MM.1S (cell line): ENCODE measurements at regions not wholly inside any gene's neighbourhood (a gene's known extent, or its start where the extent isn't known, plus 50 kb on each side); places are given as distances from the start of the nearest gene placed in this dataset.

Experiments used
- DNase-seq: peaks from one replicate; pipeline ENCODE4 v3.0.0-alpha.2; 2015
- H2AFZ ChIP-seq: fragments of 300-600 bp; sonication (generic); 2 replicates; pipeline ENCODE4 v1.6.0; 2016; ENCODE audit warnings: antibody characterized with exemption, low read length
- H3F3A ChIP-seq: fragments of 300-600 bp; sonication (generic); 2 replicates; pipeline ENCODE4 v1.6.1; 2016; ENCODE audit warnings: mild to moderate bottlenecking, antibody characterized with exemption, low read length, moderate library complexity, mixed read lengths; ENCODE audit not compliant: insufficient read depth
- H3K27ac ChIP-seq: fragments of 300-600 bp; sonication (generic); 2 replicates; pipeline ENCODE4 v1.5.1; 2016; ENCODE audit warnings: mild to moderate bottlenecking, low read length
- H3K27me3 ChIP-seq: fragments of 300-600 bp; sonication (generic); replicated peaks from 2 replicates; pipeline ENCODE4 v1.6.0; 2016; ENCODE audit warnings: low read length; ENCODE audit not compliant: insufficient read depth
- H3K36me3 ChIP-seq: fragments of 300-600 bp; sonication (generic); replicated peaks from 2 replicates; pipeline ENCODE4 v1.6.1; 2016; ENCODE audit warnings: mild to moderate bottlenecking, low read length, mixed read lengths; ENCODE audit not compliant: insufficient read depth
- H3K4me1 ChIP-seq: fragments of 300-600 bp; sonication (generic); 2 replicates; pipeline ENCODE4 v1.6.1; 2016; ENCODE audit warnings: low read length, mixed read lengths
- H3K4me2 ChIP-seq: fragments of 300-600 bp; sonication (generic); 2 replicates; pipeline ENCODE4 v1.6.0; 2016; ENCODE audit warnings: low read depth, low read length
- H3K4me3 ChIP-seq: fragments of 300-600 bp; sonication (generic); 2 replicates; pipeline ENCODE4 v1.5.1; 2016; ENCODE audit warnings: low read length, mixed read lengths
- H3K79me2 ChIP-seq: fragments of 300-600 bp; sonication (generic); 2 replicates; pipeline ENCODE4 v1.6.1; 2016; ENCODE audit warnings: mixed run types, low read length, mixed read lengths
- H3K9ac ChIP-seq: fragments of 300-600 bp; sonication (generic); 2 replicates; pipeline ENCODE4 v1.6.1; 2016; ENCODE audit warnings: low read length, mixed read lengths
- H3K9me2 ChIP-seq: fragments of 300-600 bp; sonication (generic); replicated peaks from 2 replicates; pipeline ENCODE4 v1.6.1; 2016; ENCODE audit warnings: mild to moderate bottlenecking, low read length, mixed read lengths; ENCODE audit not compliant: insufficient read depth
- H3K9me3 ChIP-seq: fragments of 300-600 bp; sonication (generic); replicated peaks from 2 replicates; pipeline ENCODE4 v1.6.1; 2016; ENCODE audit warnings: mild to moderate bottlenecking, low read length, mixed read lengths; ENCODE audit not compliant: insufficient read depth
- H4K20me1 ChIP-seq: fragments of 300-600 bp; sonication (generic); 2 replicates; pipeline ENCODE4 v1.6.1; 2016; ENCODE audit warnings: mild to moderate bottlenecking, low read length, moderate library complexity, mixed read lengths; ENCODE audit not compliant: insufficient read depth
- CTCF ChIP-seq: fragments of 300-600 bp; sonication (generic); IDR thresholded peaks from 2 replicates; pipeline ENCODE4 v1.5.1; 2016; ENCODE audit warnings: antibody characterized with exemption, low read length, mixed read lengths
- EZH2 ChIP-seq: fragments of 300-600 bp; sonication (generic); optimal IDR thresholded peaks from 2 replicates; pipeline ENCODE3; 2017; ENCODE audit warnings: low read depth, mild to moderate bottlenecking, antibody characterized with exemption, low read length, mixed read lengths
- EZH2phosphoT487 ChIP-seq: fragments of 300-600 bp; sonication (generic); IDR thresholded peaks from 2 replicates; pipeline ENCODE4 v1.6.1; 2018; ENCODE audit warnings: antibody characterized with exemption, low read length

GRCh38 chr3:161560008-161560637 lies 63.5 kb downstream of the OTOL1 start:
- no peak overlapping the region for H3K4me2 ChIP-seq
- H3K36me3 ChIP-seq: no peaks in the 10 kb centered on the region
- H3F3A ChIP-seq: peaks cover 22% of the 10 kb centered on the region
- H4K20me1 ChIP-seq: no peaks in the 10 kb centered on the region
- H2AFZ ChIP-seq: no peak overlapping the region
- peaks cover 50% of the 10 kb centered on the region for H3K4me1 ChIP-seq
- no peak overlapping the region for H3K27ac ChIP-seq
- peak; percentile 75 for DNase-seq
- H3K9me3 ChIP-seq: no peaks in the 10 kb centered on the region
- no peak overlapping the region for H3K9ac ChIP-seq
- H3K4me3 ChIP-seq: no peak overlapping the region
- no peaks in the 10 kb centered on the region for H3K79me2 ChIP-seq
- peak; percentile 90 for TF ChIP-seq CTCF
- no peak for TF ChIP-seq EZH2phosphoT487
- no peaks in the 10 kb centered on the region for H3K9me2 ChIP-seq
- no peaks in the 10 kb centered on the region for H3K27me3 ChIP-seq

- no peak for DNase-seq
- Histone ChIP-seq H3K27ac (no peak overlapping the region), H3K9me3 (no peaks in the 10 kb centered on the region), H3K79me2 (no peaks in the 10 kb centered on the region), H3K4me1 (no peaks in the 10 kb centered on the region), H3K9me2 (no peaks in the 10 kb centered on the region), H3K4me2 (no peak overlapping the region), H3F3A (no peaks in the 10 kb centered on the region), H4K20me1 (no peaks in the 10 kb centered on the region), H3K27me3 (no peaks in the 10 kb centered on the region), H2AFZ (no peak overlapping the region), H3K9ac (no peak overlapping the region), H3K4me3 (no peak overlapping the region), H3K36me3 (no peaks in the 10 kb centered on the region)
- no peak for TF ChIP-seq CTCF
- TF ChIP-seq EZH2phosphoT487: no peak
Measured at GRCh38 chr3:161567577-161568361, 71.2 kb downstream of the OTOL1 start.

GRCh38 chr3:161568671-161569070 lies 72.1 kb downstream of the OTOL1 start:
- Histone ChIP-seq H2AFZ (no peak overlapping the region), H4K20me1 (no peaks in the 10 kb centered on the region), H3K4me1 (no peaks in the 10 kb centered on the region), H3F3A (no peaks in the 10 kb centered on the region), H3K9me2 (no peaks in the 10 kb centered on the region), H3K27me3 (no peaks in the 10 kb centered on the region), H3K9ac (no peak overlapping the region), H3K4me3 (no peak overlapping the region), H3K79me2 (no peaks in the 10 kb centered on the region), H3K36me3 (no peaks in the 10 kb centered on the region), H3K9me3 (no peaks in the 10 kb centered on the region), H3K4me2 (no peak overlapping the region), H3K27ac (no peak overlapping the region)
- no peak for TF ChIP-seq EZH2
- TF ChIP-seq EZH2phosphoT487: no peak
- TF ChIP-seq CTCF: no peak
- no peak for DNase-seq
